GM19238 (cell line): ENCODE measurements at regions not wholly inside any gene's neighbourhood (a gene's known extent, or its start where the extent isn't known, plus 50 kb on each side); places are given as distances from the start of the nearest gene placed in this dataset.

ENCODE experiments used
- DNase-seq: peaks from one replicate; pipeline ENCODE4 v3.0.0; 2011; ENCODE audit warnings: low spot score; ENCODE audit not compliant: insufficient read length

- no peak for DNase-seq
Observed at GRCh38 chr10:78470267-78471103, 436.8 kb downstream of the RPS24 start.

DNA sequence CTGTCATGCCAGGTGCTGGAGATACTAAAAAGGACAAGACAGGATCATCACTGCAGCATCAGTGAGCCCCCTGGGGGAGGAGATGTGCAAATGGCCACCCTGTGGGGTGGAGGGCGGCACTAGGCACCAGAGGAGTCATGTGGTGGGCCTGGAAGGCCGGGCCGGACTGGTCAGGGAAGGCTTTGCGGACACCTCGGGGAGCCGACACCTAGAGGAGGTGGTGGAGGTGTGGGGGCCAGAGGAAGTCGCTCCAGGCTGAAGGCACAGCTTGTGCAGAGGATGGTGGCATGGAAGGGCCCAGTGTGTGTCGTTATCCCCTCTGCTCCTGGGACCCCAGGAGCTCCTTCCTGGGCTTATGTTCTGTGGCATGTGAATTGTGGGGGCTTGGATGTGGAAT, 437.7 kb downstream of the RPS24 start:
- no peak for DNase-seq

GRCh38 chr10:78471723-78472550, 438.3 kb downstream of the RPS24 start:
- no peak for DNase-seq

DNA sequence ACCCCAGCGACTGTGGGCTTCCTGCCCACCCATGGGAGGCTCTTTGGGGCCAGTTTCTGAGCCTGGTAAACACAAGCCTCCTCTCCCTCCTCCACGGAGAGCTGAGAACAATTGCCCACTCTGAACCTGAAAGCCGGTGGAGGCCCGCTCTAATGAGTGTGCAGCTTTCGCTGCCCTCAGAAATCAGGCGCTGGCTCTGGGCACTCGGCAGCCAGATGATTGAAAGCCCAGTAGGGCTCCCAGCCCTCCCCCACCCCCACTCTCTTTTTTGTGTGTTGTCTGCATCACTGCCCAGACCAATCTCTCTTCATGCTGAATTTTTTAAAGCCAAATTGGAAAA, 438.9 kb downstream of the RPS24 start:
- no peak for DNase-seq

DNA sequence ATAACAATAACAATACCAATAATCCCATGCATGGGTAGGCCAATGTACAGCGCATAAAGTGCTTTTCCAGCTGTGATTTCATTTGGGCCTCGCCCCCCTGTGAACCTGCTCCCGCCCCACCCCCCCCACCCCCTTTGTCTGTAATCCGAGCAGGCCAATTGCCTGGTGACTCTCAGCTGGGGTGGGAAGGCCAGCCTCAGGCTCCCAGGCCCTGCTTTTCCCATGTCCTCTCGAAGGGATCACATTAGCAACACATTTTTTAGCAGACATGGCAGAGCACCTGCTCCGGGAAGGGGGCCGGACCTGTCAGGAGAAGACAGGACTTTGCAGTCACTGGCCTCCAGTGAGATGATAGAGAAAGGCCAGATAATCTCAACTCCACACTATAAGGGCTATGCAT, 439.3 kb downstream of the RPS24 start:
- DNase-seq = no peak

DNA sequence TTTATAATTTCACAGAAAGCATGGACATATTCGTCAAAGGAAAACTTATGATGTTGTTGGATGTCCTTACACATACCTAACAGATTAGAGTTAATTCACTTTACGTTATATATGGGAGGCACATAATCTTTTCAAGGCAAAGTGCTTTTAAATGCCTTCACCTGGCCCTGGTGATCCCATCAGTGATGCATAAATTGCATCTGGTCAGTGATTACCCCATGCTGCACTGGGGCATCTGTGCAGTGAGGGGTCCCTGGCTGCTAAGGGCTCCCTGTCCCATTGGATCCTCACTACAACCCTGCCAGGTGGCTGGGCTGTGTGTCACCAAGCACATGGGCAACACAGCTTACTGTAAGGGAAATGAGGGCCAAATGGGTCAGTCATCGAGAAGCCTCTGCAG, 441.1 kb downstream of the RPS24 start:
- no peak for DNase-seq

GRCh38 chr10:78475437-78475836, 441.8 kb downstream of the RPS24 start:
- no peak for DNase-seq

GRCh38 chr10:78476156-78476555, 442.5 kb downstream of the RPS24 start:
- DNase-seq = no peak

- DNase-seq = no peak
Observed at GRCh38 chr10:78476844-78477243, 443.2 kb downstream of the RPS24 start.

DNA sequence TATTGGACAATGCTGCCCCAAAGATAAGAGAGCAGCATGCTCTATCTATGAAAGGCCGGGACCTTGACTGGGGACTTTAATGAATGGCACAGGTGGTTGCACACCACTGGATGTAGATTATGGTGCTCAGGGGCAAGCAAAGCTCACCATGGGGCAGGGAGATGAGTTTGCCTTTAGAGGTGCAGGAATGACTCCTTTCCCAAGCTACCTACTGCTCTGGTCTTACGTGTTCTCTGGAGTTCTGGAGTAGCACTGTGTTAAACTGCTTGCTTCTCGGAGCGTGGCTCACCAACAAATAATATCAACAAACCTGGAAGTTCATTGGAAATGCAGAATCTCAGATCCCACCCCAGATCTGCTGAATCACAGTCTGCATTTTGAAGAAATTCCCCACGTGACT, 445.3 kb downstream of the RPS24 start:
- no peak for DNase-seq

GRCh38 chr10:78479467-78479866, 445.8 kb downstream of the RPS24 start:
- DNase-seq = no peak

- DNase-seq = no peak
Observed at GRCh38 chr10:78481842-78482241, 448.2 kb downstream of the RPS24 start.

- DNase-seq = no peak
Observed at GRCh38 chr10:78483641-78484040, 450.0 kb downstream of the RPS24 start.

- DNase-seq = no peak
Observed at GRCh38 chr10:78489034-78489433, 455.4 kb downstream of the RPS24 start.

DNA sequence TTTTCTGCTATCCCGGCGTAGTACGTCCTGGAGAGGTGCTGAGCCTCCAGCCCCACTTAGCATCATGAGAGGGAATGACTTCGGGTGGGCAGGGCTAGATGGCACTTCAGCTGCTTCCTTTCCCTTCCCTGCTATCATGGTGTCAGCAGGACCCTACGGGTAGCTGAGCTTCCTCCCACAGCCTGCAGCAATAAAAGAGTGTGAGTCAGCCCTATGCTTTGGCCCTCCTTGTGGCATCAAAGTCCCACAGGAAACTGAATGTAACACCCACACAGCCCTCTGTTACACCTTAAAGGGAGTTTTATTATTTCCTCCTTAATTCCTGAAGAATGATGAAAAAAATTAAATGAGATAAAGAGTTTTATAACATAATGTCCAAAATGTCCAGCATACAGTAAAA, 458.1 kb downstream of the RPS24 start:
- no peak for DNase-seq

DNA sequence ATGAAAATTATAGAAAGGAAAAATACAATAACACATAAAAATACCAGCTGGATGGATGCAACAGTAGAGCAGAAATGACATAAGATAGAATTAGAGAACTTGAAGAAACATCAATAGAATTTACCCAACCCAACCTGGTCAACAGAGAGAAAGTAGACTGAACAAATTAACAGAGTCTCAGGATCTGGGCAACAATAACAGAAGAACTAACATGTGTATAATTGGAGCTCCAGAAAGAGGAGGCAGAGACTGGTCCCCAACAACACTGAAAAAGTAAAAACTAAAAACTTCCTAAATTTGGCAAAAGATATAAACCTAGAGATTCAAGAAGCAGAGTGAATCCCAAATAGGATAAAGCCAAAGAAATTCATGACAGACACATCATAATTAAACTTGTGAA, 458.8 kb downstream of the RPS24 start:
- no peak for DNase-seq

GRCh38 chr10:78494179-78494578, 460.5 kb downstream of the RPS24 start:
- DNase-seq = no peak

GRCh38 chr10:78502210-78502936, 468.7 kb downstream of the RPS24 start:
- no peak for DNase-seq

- no peak for DNase-seq
Observed at GRCh38 chr10:78504181-78504580, 470.5 kb downstream of the RPS24 start.

DNA sequence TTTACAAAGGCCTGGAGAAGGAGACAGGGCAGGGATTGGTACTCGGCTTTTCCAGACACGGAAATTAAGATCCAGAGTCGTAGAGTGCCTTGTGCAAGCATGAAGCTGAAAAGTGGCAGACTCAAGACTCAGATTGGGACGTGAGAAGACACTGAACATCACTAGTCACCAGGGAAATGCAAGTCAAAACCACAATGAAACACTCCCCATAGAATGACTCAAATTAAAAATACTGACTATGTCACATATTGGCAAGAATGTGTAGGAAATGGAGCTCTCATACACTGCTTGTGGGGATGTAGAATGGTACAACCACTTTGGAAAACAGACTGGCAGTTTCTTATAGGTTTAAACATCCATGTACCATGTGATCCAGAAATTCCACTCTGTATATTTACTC, 472.0 kb downstream of the RPS24 start:
- DNase-seq = no peak

DNA sequence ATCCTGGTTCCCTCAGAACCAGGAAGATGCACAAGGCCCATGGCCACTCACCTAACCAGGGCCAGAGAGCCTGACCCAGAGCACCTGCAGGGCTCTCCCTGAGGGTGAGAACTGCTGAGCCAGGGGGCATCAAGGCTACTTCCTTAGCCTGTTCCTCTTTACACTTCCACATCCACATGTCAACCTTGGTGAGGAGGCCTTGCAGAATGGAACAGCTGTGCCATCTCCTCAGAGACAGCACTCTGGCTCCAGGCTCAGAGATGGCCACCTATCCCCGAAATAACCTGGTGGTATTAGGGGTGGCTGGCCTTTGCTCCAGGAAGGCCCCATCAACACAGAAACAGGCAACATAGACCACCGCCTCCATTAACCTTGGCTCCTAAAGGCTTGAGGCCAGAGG, 473.0 kb downstream of the RPS24 start:
- DNase-seq = no peak

DNA sequence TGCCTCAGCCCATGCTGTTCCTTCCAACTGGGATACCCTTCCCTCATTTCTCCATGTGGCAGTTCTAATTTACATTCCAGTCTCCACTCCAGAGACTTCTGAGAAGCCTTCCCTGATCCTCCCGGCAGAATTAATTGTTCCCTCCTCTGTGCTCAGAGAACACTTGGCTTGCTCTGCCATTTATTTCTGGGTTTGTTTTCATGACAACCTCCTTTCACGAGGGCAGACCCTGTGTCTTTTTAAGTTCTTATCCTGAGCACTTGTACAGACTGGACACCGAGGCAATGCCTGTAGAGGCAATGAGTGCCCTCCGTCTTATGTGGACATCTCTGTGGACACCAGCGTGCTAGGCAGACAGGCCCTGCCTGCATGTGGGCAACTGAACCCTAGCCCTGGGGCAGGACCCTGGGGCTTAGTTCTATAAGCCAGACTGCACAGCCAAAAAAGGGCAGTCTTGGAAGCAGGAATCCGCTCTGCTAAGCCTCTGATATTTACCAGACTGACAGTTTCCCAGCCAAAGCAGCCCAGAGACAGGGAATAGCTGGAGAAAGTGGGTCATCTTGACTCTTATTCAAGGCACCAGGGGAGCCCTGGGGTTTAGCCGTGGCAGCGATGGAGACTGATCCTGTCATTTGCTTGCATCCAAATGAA, 474.0 kb downstream of the RPS24 start:
- no peak for DNase-seq
